Aorta (tissue), 5 donors: ENCODE measurements at regions not wholly inside any gene's neighbourhood (a gene's known extent, or its start where the extent isn't known, plus 50 kb on each side); places are given as distances from the start of the nearest gene placed in this dataset.
"Not testable (repeated sequence)": the region's sequence is repeated elsewhere in the genome, so short reads cannot be mapped to it uniquely, and the experiment has no call there.

Experiments used
- ATAC-seq: fragments of 200-7000 bp; cut with Tn5 transposase; one replicate; pipeline ENCODE4 v1.9.1; 2022; ENCODE audit warnings: moderate library complexity; ENCODE audit not compliant: low FRiP score
- DNase-seq, 2 donors: peaks; one replicate each; pipeline ENCODE4 v3.0.0-alpha.2; 2020
- H3K27ac ChIP-seq, 2 donors: one replicate each; pipeline ENCODE4 v1.5.1; 2013; ENCODE audit warnings: low read length in 2 of 2, mild to moderate bottlenecking in 2 of 2, moderate library complexity in 2 of 2, control low read depth in 1 of 2, inconsistent platforms in 1 of 2, low read depth in 1 of 2
- H3K27me3 ChIP-seq, 2 donors: one replicate each; pipeline ENCODE4 v1.6.1; 2013; ENCODE audit warnings: control low read depth in 1 of 2, low read length in 1 of 2, mild to moderate bottlenecking in 1 of 2, moderate library complexity in 1 of 2; ENCODE audit not compliant: insufficient read depth in 2 of 2, control insufficient read depth in 1 of 2
- H3K36me3 ChIP-seq, 2 donors: one replicate each; pipeline ENCODE4 v1.6.1; 2013; ENCODE audit warnings: control low read depth in 1 of 2, low read length in 1 of 2, mild to moderate bottlenecking in 1 of 2; ENCODE audit not compliant: insufficient read depth in 2 of 2, control insufficient read depth in 1 of 2
- H3K4me1 ChIP-seq, 2 donors: one replicate each; pipeline ENCODE4 v1.6.1; 2013; ENCODE audit warnings: low read length in 2 of 2, control low read depth in 1 of 2, mild to moderate bottlenecking in 1 of 2, moderate library complexity in 1 of 2; ENCODE audit not compliant: insufficient read depth in 2 of 2, control insufficient read depth in 1 of 2
- H3K4me3 ChIP-seq, 2 donors: one replicate each; pipeline ENCODE4 v1.5.1; 2013; ENCODE audit warnings: low read length in 2 of 2, control low read depth in 1 of 2, mild to moderate bottlenecking in 1 of 2
- H3K9me3 ChIP-seq: one replicate; pipeline ENCODE4 v1.6.1; 2013; ENCODE audit warnings: mild to moderate bottlenecking, low read length; ENCODE audit not compliant: control insufficient read depth
- WGBS, 2 donors: extraction: QIAGEN DNeasy Blood & Tissue Kit; methylation state at CpG; one replicate each; pipeline ENCODE4 v1.1.7; 2013; 5-methylcytosine and 5-hydroxymethylcytosine counted together
- intact Hi-C, 2 donors: fragments of 100-400 bp; cut with DNase I; formaldehyde crosslinking; loops; one replicate each; pipeline versions ENCODE4 v1.14.2 to v1.15.0; 2022
- donor health status: healthy with polysubstance abuse.
- donor health status: Bipolar disorder and iron deficiency.
- donor health status: DM: no; HTN: no; CAD: no.
- donor health status: DM: no; HTN: no; CAD: no.
- donor health status: DM: yes; HTN: yes; CAD: no.

- intact Hi-C loops: no loop called here
- H3K27me3 ChIP-seq: no peaks in the 10 kb centered on the region
- no peaks in the 10 kb centered on the region for H3K36me3 ChIP-seq
- H3K4me3 ChIP-seq: no peak overlapping the region
- H3K27ac ChIP-seq: no peak overlapping the region
- WGBS, 2 donors: 96 to 97% methylated on average over 71 of the region's 71 CpGs
- DNase-seq: no peak
- peak; percentile 50 for ATAC-seq
- no peaks in the 10 kb centered on the region for H3K9me3 ChIP-seq
- no peaks in the 10 kb centered on the region for H3K4me1 ChIP-seq
These were observed 947.8 kb downstream of the TUBA3C start for GRCh38 chr13:18233783-18234299.

DNA sequence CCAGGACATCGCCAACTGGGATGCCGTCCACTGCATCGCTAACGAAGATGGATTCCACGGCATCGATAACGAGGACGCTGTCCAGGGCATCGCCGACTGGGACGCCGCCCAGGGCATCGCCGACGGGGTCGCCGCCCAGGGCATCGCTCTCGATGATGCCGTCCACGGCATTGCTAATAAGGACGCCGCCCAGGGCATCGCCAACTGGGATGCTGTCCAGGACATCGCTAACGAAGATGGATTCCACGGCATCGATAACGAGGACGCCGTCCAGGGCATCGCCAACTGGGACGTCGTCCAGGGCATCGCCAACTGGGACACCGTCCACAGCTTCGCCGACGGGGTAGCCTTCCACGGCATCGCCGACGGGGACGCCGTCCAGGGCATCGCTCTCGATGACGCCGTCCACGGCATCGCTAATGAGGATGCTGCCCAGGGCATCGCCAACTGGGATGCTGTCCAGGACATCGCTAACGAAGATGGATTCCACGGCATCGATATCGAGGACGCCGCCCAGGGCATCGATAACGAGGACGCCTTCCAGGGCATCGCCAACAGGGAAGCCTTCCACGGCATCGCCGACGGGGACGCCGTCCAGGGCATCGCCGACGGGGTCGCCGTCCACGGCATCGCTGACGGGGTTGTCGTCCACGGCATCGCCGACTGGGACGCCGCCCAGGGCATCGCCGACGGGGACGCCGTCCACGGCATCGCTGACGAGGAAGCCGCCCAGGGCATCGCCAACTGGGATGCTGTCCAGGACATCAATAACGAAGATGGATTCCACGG is 948.4 kb downstream of the TUBA3C start:
- intact Hi-C loops: no loop called here
- Histone ChIP-seq H3K4me1 (no peaks in the 10 kb centered on the region), H3K36me3 (no peaks in the 10 kb centered on the region), H3K9me3 (no peaks in the 10 kb centered on the region), H3K27me3 (no peaks in the 10 kb centered on the region), H3K4me3 (no peak overlapping the region), H3K27ac (no peak overlapping the region)
- WGBS, 2 donors: 96% methylated on average over 95 of the region's 95 CpGs
- ATAC-seq: peak; percentile 15
- DNase-seq: no peak

GRCh38 chr13:18232298-18232993 is 949.2 kb downstream of the TUBA3C start:
- H3K4me1 ChIP-seq: no peaks in the 10 kb centered on the region
- H3K36me3 ChIP-seq: no peaks in the 10 kb centered on the region
- WGBS, 2 donors: 95% methylated on average over 80 of the region's 80 CpGs
- no peaks in the 10 kb centered on the region for H3K27me3 ChIP-seq
- no peaks in the 10 kb centered on the region for H3K9me3 ChIP-seq
- DNase-seq (no peak), ATAC-seq (peak; percentile 57)
- no peak overlapping the region for H3K27ac ChIP-seq
- no peak overlapping the region for H3K4me3 ChIP-seq
- intact Hi-C loops: no loop called here

DNA sequence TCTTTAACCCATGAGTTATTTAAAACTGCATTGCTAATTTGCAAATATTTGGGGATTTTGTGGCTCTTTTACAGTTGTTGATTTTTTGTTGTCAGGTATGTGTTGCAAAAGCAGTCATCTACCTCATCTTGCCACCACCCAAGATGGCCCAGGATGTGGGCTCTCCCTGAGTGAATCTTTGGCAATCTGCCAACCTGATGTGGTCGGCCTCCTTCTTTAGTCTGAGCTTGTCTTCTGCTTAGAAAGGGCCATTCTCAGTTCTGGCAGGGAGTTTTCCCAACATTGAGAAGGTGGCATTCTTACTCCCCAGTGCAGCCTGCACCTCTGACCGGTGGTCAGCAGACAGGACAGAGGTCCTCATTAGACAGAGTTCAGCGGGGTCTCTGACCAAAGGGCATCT is 957.2 kb downstream of the TUBA3C start:
- H3K4me3 ChIP-seq, intact Hi-C loops, H3K9me3 ChIP-seq, ATAC-seq, H3K27ac ChIP-seq, DNase-seq, H3K27me3 ChIP-seq, H3K4me1 ChIP-seq, H3K36me3 ChIP-seq: not testable (repeated sequence)
- WGBS, 2 donors: 56 to 71% methylated on average over 3 of the region's 3 CpGs

- H3K4me3 ChIP-seq, H3K27ac ChIP-seq, H3K4me1 ChIP-seq, intact Hi-C loops, H3K36me3 ChIP-seq, H3K27me3 ChIP-seq, H3K9me3 ChIP-seq, ATAC-seq, DNase-seq: not testable (repeated sequence)
These were observed 966.9 kb downstream of the TUBA3C start for GRCh38 chr13:18214689-18215088.

DNA sequence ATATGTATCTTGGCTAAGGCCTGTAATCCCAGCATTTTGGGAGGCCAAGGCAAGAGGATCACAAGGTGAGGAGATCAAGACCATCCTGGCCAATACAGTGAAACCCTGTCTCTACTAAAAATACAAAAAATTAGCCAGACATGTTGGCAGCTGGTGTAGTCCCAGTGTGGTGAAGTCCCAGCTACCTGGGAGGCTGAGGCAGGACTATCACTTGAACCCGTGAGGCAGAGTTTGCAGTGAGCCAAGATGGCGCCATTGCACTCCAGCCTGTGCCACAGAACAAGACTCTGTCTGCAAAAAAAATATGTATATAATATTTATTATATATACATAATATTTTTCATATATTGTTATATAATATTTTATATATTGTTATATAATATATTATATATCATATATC is 968.1 kb downstream of the TUBA3C start:
- intact Hi-C loops, H3K36me3 ChIP-seq, H3K4me1 ChIP-seq, H3K4me3 ChIP-seq, DNase-seq, H3K9me3 ChIP-seq, H3K27ac ChIP-seq, H3K27me3 ChIP-seq: not testable (repeated sequence)
- 66 to 67% methylated on average over 2 of the region's 2 CpGs for WGBS, 2 donors
- peak; percentile 48 for ATAC-seq

- peak; percentile 94 for ATAC-seq
These were observed 968.8 kb downstream of the TUBA3C start for GRCh38 chr13:18212873-18213272.

DNA sequence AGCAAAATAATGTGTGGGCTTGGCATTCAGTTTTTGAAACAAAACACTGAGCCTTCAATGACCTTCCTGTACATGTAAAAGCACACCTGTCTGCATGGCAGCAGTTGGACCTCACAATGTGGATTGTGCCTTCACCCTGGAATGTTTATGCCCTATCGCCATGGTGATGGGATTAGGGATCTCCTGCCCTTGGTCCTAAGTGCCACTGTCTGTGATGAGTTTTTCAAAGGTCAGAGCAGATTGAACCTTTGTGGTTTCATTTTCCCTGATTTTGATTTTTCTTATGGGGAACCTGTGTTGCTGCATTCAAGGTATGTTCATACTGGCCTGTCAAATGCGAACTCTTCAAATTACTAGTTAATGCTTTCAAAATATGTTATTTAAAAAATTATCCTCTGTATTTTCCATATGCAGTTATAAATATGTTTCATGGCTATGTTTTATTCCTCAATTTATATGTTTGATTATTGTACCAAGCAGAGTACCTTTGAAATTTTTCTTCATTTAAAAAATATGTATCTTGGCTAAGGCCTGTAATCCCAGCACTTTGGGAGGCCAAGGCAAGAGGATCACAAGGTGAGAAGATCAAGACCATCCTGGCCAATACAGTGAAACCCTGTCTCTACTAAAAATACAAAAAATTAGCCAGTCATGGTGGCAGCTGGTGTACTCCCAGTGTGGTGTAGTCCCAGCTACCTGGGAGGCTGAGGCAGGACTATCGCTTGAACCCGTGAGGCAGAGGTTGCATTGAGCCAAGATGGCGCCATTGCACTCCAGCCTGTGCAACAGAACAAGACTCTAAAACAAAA is 969.7 kb downstream of the TUBA3C start:
- peak; percentile 94 for ATAC-seq
- 76% methylated on average over 5 of the region's 5 CpGs for WGBS, 2 donors

More at GRCh38 chr13:18212873-18213272, 968.8 kb downstream of the TUBA3C start:
- WGBS, 2 donors: 67 to 72% methylated on average over 2 of the region's 2 CpGs
- no peaks in the 10 kb centered on the region for H3K4me1 ChIP-seq
- H3K9me3 ChIP-seq: no peaks in the 10 kb centered on the region
- no peak overlapping the region for H3K4me3 ChIP-seq
- no peak overlapping the region for H3K27ac ChIP-seq
- DNase-seq: no peak
- no peaks in the 10 kb centered on the region for H3K27me3 ChIP-seq
- no peaks in the 10 kb centered on the region for H3K36me3 ChIP-seq
- intact Hi-C loops: no loop called here

More for the DNA sequence above, 969.7 kb downstream of the TUBA3C start:
- peak in 1 of 2 donors; percentile 93 for DNase-seq
- H3K9me3 ChIP-seq, H3K4me3 ChIP-seq, H3K27ac ChIP-seq, H3K27me3 ChIP-seq, intact Hi-C loops, H3K36me3 ChIP-seq, H3K4me1 ChIP-seq: not testable (repeated sequence)
